DND-41 (cell line): ENCODE measurements at regions not wholly inside any gene's neighbourhood (a gene's known extent, or its start where the extent isn't known, plus 50 kb on each side); places are given as distances from the start of the nearest gene placed in this dataset.

ENCODE experiments used
- CTCF ChIP-seq: IDR thresholded peaks from 2 replicates; pipeline ENCODE4 v1.5.1; 2012; ENCODE audit warnings: borderline replicate concordance, low read length, moderate library complexity, mild to moderate bottlenecking; ENCODE audit not compliant: poor library complexity, severe bottlenecking; ENCODE audit errors: extremely low read depth
- EZH2 ChIP-seq: IDR thresholded peaks from 3 replicates; pipeline ENCODE4 v1.6.1; 2012; ENCODE audit warnings: borderline replicate concordance, low read depth, mild to moderate bottlenecking, moderate library complexity, low read length, inconsistent platforms; ENCODE audit not compliant: severe bottlenecking

- TF ChIP-seq CTCF (no peak), EZH2 (no peak)
Measured at GRCh38 chr7:50197549-50197948, 104.5 kb upstream of the ZPBP start.
